AG09319 (cell line): ENCODE measurements at regions not wholly inside any gene's neighbourhood (a gene's known extent, or its start where the extent isn't known, plus 50 kb on each side); places are given as distances from the start of the nearest gene placed in this dataset.

Experiments used
- DNase-seq: peaks from one replicate; pipeline ENCODE4 v3.0.0-alpha.2; 2010; ENCODE audit warnings: low read depth; ENCODE audit errors: extremely low read depth
- CTCF ChIP-seq: IDR thresholded peaks from 2 replicates; pipeline ENCODE4 v1.5.1; 2011; ENCODE audit warnings: low read depth, mild to moderate bottlenecking, inconsistent platforms, low read length, moderate library complexity

- no peak for TF ChIP-seq CTCF
- no peak for DNase-seq
Observed at GRCh38 chr18:37965572-37965970, 400.0 kb upstream of the CELF4 start.

DNA sequence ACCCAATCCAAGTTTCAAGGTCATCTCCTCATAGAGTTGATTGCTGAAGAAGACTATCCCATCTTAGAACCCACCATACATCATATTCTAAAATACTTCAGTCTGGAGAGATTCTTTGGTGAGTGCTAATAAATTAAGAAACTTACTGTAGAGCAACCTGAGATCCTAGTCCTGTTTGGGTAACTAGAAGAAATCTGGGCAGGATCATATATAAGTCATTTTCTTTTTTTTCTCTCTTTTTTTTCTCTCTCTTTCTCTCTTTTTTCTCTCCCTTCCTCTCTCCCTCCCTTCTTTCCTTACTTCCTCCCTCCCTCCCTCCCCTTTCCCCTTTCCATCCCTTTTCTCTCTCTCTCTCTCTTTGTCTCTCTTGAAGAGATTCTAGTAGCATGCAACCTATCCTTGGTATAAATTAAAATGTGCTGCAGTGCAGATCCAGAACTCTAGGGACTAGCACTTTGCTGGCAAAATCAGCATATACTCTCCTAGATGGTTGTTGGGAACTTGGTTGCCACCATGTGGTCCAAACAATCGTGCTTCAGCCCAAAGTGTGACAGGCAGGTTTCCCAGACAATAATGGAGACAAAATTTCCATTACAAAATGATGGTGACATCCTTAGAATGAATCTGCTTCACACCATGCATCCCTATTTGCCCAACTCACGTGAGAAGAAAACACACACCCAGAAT is 399.4 kb upstream of the CELF4 start:
- TF ChIP-seq CTCF: no peak
- no peak for DNase-seq

DNA sequence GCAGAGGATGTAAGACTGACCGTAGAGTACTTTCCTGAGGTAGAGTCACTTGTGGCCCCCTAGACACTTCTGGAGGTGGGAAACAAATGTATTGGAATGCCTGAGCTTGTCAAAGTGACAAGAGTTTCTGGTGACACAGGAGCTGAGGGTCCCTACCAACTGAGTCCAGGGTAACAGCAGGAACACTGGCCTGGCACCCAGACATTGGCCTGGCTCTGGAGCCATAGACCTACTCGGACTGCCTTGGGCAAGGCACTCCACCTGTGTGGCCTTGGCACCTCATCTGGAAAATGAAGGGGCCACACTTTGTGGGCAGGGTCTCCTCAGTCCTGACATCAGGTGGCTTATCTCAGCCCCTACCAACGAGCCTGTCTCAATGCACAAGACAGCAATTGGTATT is 398.2 kb upstream of the CELF4 start:
- DNase-seq: no peak
- no peak for TF ChIP-seq CTCF

GRCh38 chr18:37962316-37962966 is 396.8 kb upstream of the CELF4 start:
- no peak for TF ChIP-seq CTCF
- no peak for DNase-seq

- TF ChIP-seq CTCF: no peak
- no peak for DNase-seq
Observed at GRCh38 chr18:37958499-37958898, 392.9 kb upstream of the CELF4 start.

DNA sequence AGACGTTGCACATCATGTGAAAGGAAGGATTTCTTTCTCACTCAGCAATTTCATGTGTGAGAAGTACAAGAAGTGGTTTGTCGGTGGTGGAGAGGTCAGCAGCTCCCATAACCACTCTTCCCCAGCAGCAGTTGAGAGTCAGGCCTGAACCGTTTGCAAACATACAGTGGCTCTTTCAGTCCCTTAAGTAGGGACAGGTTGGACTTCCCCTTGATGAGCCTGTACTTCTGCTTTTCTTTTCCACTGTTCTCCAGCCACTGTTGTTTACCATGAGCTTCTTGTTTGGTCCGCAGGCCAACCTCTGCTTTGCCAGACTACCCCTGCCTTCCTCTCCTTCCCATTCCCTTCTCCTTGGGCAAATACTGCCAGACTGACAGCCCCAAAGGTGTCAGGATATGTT is 391.3 kb upstream of the CELF4 start:
- TF ChIP-seq CTCF: no peak
- DNase-seq: no peak

DNA sequence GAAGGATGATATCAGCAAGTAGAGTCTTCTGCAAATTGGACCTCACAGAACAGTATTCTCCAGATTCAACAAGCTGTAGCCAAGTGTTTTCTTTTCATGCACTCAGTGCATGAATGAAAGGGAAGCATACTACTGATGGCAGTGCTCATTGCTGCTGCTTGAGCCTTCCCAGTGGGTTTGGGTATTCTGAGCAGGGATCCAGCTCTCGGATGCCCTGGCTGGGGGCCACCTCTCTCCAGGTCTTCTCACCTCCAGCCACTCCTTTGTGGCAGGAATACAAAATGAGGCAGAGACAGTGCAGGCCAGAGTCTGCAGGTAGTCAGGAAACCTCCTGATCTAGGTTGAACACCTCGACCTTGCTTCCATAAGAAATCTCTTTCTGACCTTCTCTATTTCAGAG is 390.4 kb upstream of the CELF4 start:
- DNase-seq: no peak
- no peak for TF ChIP-seq CTCF
